ENCODE measurements at regions not wholly inside any gene's neighbourhood (a gene's known extent, or its start where the extent isn't known, plus 50 kb on each side); places are given as distances from the start of the nearest gene placed in this dataset.

DNA sequence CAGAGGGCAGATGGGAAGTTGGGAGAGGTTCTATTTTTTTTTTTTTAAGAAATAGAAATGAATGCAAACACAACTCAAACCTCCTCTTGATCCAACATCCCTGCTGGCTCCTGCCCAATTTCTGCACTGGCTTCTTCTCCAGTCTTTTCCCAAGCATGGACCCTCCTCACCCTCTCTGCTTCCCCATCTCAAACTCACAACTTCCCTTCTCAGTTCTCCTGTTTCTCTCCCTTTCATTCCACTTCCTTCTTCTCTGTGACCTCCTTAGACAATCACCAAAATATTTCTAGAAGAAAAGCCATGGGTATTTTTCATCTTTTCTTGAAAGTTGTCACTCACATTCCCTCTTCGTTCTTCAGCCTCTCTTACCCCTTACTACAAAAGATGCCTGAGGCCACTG lies 85.2 kb upstream of the VPREB1 start:
- intact Hi-C loops (cut with DNase I): no loop called here
- Histone ChIP-seq H3K27ac (no peak overlapping the region), H3K27me3 (no peaks in the 10 kb centered on the region), H3K4me1 (no peaks in the 10 kb centered on the region), H3K9me3 (no peaks in the 10 kb centered on the region), H3K4me3 (no peak overlapping the region), H3K36me3 (no peaks in the 10 kb centered on the region)
- WGBS (ENCODE audit: insufficient coverage, low coverage, low lambda C conversion rate, missing lambda C conversion rate): 30% methylated on average over 1 of the region's 1 CpG
- DNase-seq (no peak), ATAC-seq (no peak)
- no peak for TF ChIP-seq POLR2A (IDR thresholded peaks at IDR 0.05)
- TF ChIP-seq, protein P1, sequence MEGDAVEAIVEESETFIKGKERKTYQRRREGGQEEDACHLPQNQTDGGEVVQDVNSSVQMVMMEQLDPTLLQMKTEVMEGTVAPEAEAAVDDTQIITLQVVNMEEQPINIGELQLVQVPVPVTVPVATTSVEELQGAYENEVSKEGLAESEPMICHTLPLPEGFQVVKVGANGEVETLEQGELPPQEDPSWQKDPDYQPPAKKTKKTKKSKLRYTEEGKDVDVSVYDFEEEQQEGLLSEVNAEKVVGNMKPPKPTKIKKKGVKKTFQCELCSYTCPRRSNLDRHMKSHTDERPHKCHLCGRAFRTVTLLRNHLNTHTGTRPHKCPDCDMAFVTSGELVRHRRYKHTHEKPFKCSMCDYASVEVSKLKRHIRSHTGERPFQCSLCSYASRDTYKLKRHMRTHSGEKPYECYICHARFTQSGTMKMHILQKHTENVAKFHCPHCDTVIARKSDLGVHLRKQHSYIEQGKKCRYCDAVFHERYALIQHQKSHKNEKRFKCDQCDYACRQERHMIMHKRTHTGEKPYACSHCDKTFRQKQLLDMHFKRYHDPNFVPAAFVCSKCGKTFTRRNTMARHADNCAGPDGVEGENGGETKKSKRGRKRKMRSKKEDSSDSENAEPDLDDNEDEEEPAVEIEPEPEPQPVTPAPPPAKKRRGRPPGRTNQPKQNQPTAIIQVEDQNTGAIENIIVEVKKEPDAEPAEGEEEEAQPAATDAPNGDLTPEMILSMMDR (IDR thresholded peaks at IDR 0.05): no peak

DNA sequence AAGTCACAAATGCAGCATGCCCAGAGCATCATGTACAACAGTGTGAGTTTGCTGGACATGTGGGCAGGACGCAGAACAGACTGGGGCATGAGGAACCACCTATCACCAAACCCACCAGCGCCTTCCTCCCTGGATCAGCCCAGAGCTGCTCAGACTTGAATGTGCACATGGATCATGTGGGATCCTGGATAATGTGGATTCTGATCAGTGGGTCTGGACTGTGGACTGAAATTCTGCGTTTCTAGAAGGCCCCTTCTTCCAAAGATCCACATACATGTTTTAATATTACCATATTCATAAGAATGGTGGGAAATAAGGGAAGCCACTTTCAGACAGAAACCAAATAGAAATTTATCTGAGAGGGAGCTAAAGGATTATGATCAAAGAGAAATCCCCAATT lies 85.6 kb upstream of the VPREB1 start:
- ATAC-seq (no peak), DNase-seq (no peak)
- Histone ChIP-seq H3K27me3 (no peaks in the 10 kb centered on the region), H3K9me3 (no peaks in the 10 kb centered on the region), H3K4me1 (no peaks in the 10 kb centered on the region), H3K36me3 (no peaks in the 10 kb centered on the region), H3K27ac (no peak overlapping the region), H3K4me3 (no peak overlapping the region)
- 29% methylated on average over 3 of the region's 3 CpGs for WGBS (ENCODE audit: insufficient coverage, low coverage, low lambda C conversion rate, missing lambda C conversion rate)
- intact Hi-C loops (cut with DNase I): no loop called here
- TF ChIP-seq POLR2A (IDR thresholded peaks at IDR 0.05): no peak
- TF ChIP-seq, protein P1 (IDR thresholded peaks at IDR 0.05): no peak

DNA sequence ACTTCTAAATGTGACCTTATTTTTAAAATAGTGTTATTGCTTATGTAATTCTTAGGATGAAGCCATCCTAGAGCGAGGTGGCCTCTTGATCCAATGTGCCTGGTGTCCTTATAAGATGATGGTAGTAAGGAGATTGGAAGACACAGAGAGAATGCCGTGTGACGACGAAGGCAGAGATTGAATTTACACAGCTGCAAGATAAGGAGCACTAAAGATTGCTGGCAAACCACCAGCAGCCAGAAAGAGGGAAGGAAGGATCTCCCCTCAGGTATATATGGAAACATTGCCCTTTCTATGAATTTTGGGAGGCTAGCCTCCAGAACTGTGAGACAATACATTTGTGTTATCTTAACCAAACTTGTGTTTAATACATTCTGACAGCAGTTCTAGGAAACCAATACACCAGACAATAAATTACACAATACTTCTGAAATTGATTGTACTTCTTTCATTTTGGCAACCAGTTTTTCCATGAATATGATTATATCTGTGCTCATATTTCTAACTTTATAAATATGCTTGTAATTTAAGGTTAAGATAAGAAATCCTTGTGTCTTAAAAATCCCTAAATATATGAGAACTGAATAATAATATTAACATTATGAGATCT lies 86.3 kb upstream of the VPREB1 start:
- TF ChIP-seq POLR2A (IDR thresholded peaks at IDR 0.05): no peak

DNA sequence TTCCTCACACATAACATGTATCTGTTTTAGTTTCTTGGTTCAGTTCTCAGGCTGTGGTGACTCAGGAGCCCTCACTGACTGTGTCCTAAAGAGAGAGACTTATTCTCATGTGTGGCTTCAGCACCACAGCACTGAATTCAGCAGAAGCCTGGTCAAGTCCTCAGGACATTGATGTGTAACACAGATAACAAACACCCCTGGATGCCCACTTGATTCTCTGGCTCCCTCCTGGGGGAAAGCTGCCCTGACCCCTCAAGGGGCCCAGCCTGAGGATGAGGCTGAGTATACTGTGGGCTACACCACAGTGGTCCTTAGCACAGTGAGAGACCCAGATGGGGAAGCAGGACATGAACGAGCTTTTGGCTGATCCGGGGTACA lies 87.2 kb upstream of the VPREB1 start:
- Histone ChIP-seq H3K27ac (no peak overlapping the region), H3K4me3 (no peak overlapping the region), H3K4me1 (no peaks in the 10 kb centered on the region), H3K27me3 (no peaks in the 10 kb centered on the region), H3K36me3 (no peaks in the 10 kb centered on the region), H3K9me3 (no peaks in the 10 kb centered on the region)
- 86% methylated on average over 2 of the region's 2 CpGs for WGBS (ENCODE audit: insufficient coverage, low coverage, low lambda C conversion rate, missing lambda C conversion rate)
- intact Hi-C loops (cut with DNase I): no loop called here
- DNase-seq (no peak), ATAC-seq (peak in 1 of 4 donors; percentile 13)
- TF ChIP-seq, protein P1 (IDR thresholded peaks at IDR 0.05): no peak
- no peak for TF ChIP-seq POLR2A (IDR thresholded peaks at IDR 0.05)

More for the DNA sequence above, 86.3 kb upstream of the VPREB1 start:
- DNase-seq (no peak), ATAC-seq (no peak)
- Histone ChIP-seq H3K27me3 (no peaks in the 10 kb centered on the region), H3K4me1 (no peaks in the 10 kb centered on the region), H3K27ac (no peak overlapping the region), H3K9me3 (no peaks in the 10 kb centered on the region), H3K4me3 (no peak overlapping the region), H3K36me3 (no peaks in the 10 kb centered on the region)
- intact Hi-C loops (cut with DNase I): no loop called here
- 78% methylated on average over 1 of the region's 4 CpGs for WGBS (ENCODE audit: insufficient coverage, low coverage, low lambda C conversion rate, missing lambda C conversion rate)

DNA sequence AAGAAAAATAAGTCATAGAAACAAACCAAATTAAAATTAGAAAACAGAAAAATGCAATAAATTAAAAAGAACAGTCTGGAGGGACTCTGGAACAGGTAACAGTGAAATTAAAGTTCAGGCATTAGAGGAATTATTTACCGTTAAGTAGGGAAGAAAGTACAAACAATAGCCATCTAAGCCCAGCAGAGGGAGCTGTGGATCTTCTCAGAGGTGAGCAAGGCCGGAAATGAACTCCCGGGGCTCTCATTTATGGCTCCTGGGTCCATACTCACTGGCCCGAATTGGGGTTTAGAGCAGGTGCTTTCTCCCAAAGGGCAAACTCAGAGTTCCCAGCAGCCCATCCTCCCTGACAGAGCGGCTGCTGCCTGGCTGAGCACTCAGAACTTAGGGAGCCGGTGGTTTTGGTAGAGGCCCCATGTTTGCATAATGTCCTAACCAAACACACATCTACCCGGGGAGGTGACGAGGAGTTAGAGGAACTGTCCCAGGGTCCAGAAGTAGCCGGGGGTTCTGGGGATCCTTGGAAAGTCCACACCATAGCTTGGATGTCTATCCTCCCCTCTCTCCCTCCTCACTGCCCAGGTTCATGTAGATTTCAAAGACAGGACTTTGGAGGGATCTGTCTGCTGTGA lies 87.8 kb upstream of the VPREB1 start:
- H3K27ac ChIP-seq: no peak overlapping the region
- peak overlapping the region in 1 of 3 donors; percentile 36 for H3K4me3 ChIP-seq

More for the DNA sequence above, 87.8 kb upstream of the VPREB1 start:
- ATAC-seq: peak; percentile 96 to 99 (median 99)
- peak; percentile 35 to 67 (median 54) for DNase-seq
- TF ChIP-seq POLR2A (IDR thresholded peaks at IDR 0.05): no peak
- TF ChIP-seq, protein P1 (IDR thresholded peaks at IDR 0.05): peak; percentile 58 to 77 (median 74)
- Histone ChIP-seq H3K27me3 (no peaks in the 10 kb centered on the region), H3K4me1 (no peaks in the 10 kb centered on the region), H3K9me3 (no peaks in the 10 kb centered on the region), H3K36me3 (no peaks in the 10 kb centered on the region)
- intact Hi-C loops (cut with DNase I): no loop called here
- 0% methylated on average over 3 of the region's 9 CpGs for WGBS (ENCODE audit: insufficient coverage, low coverage, low lambda C conversion rate, missing lambda C conversion rate)

Measured in right lobe of liver (tissue), 6 donors.